HL-60 (cell line): ENCODE measurements at regions not wholly inside any gene's neighbourhood (a gene's known extent, or its start where the extent isn't known, plus 50 kb on each side); places are given as distances from the start of the nearest gene placed in this dataset.

Experiments
- CTCF ChIP-seq: IDR thresholded peaks from one replicate; pipeline ENCODE4 v1.5.1; 2011; ENCODE audit warnings: low read length, control low read depth, inconsistent platforms; ENCODE audit not compliant: insufficient read depth
- GABPA ChIP-seq: IDR thresholded peaks from 2 replicates; pipeline ENCODE4 v1.6.1; 2012; ENCODE audit warnings: low read depth
- POLR2AphosphoS5 ChIP-seq: IDR thresholded peaks from 2 replicates; pipeline ENCODE4 v1.6.1; 2012; ENCODE audit warnings: low read depth
- SPI1 ChIP-seq: IDR thresholded peaks from 2 replicates; pipeline ENCODE4 v1.6.1; 2012; ENCODE audit warnings: low read depth, mild to moderate bottlenecking, borderline replicate concordance
- TF ChIP-seq, protein P1 (sequence below): IDR thresholded peaks from 2 replicates; pipeline ENCODE4 v1.6.1; 2012; ENCODE audit warnings: low read depth; ENCODE audit not compliant: insufficient replicate concordance

- TF ChIP-seq CTCF, result no peak
- no peak for TF ChIP-seq POLR2AphosphoS5
- TF ChIP-seq, protein P1, sequence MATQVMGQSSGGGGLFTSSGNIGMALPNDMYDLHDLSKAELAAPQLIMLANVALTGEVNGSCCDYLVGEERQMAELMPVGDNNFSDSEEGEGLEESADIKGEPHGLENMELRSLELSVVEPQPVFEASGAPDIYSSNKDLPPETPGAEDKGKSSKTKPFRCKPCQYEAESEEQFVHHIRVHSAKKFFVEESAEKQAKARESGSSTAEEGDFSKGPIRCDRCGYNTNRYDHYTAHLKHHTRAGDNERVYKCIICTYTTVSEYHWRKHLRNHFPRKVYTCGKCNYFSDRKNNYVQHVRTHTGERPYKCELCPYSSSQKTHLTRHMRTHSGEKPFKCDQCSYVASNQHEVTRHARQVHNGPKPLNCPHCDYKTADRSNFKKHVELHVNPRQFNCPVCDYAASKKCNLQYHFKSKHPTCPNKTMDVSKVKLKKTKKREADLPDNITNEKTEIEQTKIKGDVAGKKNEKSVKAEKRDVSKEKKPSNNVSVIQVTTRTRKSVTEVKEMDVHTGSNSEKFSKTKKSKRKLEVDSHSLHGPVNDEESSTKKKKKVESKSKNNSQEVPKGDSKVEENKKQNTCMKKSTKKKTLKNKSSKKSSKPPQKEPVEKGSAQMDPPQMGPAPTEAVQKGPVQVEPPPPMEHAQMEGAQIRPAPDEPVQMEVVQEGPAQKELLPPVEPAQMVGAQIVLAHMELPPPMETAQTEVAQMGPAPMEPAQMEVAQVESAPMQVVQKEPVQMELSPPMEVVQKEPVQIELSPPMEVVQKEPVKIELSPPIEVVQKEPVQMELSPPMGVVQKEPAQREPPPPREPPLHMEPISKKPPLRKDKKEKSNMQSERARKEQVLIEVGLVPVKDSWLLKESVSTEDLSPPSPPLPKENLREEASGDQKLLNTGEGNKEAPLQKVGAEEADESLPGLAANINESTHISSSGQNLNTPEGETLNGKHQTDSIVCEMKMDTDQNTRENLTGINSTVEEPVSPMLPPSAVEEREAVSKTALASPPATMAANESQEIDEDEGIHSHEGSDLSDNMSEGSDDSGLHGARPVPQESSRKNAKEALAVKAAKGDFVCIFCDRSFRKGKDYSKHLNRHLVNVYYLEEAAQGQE, result no peak
- no peak for TF ChIP-seq GABPA
- no peak for TF ChIP-seq SPI1
Observed at GRCh38 chr3:181635141-181635540, 76.6 kb upstream of the SOX2 start.
